Thyroid gland (tissue), 4 donors: ENCODE measurements at regions not wholly inside any gene's neighbourhood (a gene's known extent, or its start where the extent isn't known, plus 50 kb on each side); places are given as distances from the start of the nearest gene placed in this dataset.

Source experiments
- POLR2A ChIP-seq, 2 donors: fragments of 450-650 bp; IDR thresholded peaks; one replicate each; pipeline ENCODE4 v1.6.1; 2017; ENCODE audit warnings: antibody characterized with exemption in 2 of 2, mild to moderate bottlenecking in 2 of 2, moderate library complexity in 1 of 2
- TF ChIP-seq, protein P1 (sequence below), 6 experiments: fragments of 200-600 bp in 3 of 6; fragments of 450-650 bp in 3 of 6; sonication (generic) in 3 of 6; IDR thresholded peaks; one replicate each; pipeline ENCODE4 v1.5.1; 2016 to 2019; ENCODE audit warnings: antibody characterized with exemption in 6 of 6, mild to moderate bottlenecking in 2 of 6, inconsistent platforms in 1 of 6, moderate library complexity in 1 of 6

DNA sequence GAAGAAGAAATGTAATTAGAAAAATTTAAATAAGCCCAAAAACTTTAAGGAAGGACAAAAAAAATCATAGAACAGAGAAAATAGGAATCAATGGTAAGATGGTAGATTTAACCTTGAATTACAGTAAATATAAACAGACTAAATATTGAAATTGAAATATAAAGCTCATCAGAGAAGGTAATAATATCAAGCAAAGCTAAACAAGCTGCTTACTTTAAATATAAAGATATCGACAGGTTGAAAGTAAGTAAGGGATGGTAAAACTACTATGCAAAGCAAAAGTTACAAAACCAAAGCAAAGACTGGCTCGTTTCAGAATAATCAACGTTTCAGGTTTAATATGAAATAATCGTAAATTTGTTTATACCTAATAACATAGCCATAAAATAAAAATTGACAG, 137.0 kb upstream of the KCNJ15 start:
- no peak for TF ChIP-seq POLR2A (IDR thresholded peaks at IDR 0.05)
- TF ChIP-seq, protein P1, sequence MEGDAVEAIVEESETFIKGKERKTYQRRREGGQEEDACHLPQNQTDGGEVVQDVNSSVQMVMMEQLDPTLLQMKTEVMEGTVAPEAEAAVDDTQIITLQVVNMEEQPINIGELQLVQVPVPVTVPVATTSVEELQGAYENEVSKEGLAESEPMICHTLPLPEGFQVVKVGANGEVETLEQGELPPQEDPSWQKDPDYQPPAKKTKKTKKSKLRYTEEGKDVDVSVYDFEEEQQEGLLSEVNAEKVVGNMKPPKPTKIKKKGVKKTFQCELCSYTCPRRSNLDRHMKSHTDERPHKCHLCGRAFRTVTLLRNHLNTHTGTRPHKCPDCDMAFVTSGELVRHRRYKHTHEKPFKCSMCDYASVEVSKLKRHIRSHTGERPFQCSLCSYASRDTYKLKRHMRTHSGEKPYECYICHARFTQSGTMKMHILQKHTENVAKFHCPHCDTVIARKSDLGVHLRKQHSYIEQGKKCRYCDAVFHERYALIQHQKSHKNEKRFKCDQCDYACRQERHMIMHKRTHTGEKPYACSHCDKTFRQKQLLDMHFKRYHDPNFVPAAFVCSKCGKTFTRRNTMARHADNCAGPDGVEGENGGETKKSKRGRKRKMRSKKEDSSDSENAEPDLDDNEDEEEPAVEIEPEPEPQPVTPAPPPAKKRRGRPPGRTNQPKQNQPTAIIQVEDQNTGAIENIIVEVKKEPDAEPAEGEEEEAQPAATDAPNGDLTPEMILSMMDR (IDR thresholded peaks at IDR 0.05) = no peak
